Type B pancreatic cell (in vitro differentiated cells): ENCODE measurements at regions not wholly inside any gene's neighbourhood (a gene's known extent, or its start where the extent isn't known, plus 50 kb on each side); places are given as distances from the start of the nearest gene placed in this dataset.

Source experiments
- DNase-seq: peaks from one replicate; pipeline ENCODE4 v3.0.0; 2021; ENCODE audit warnings: mixed read lengths; ENCODE audit not compliant: unreplicated experiment; ENCODE audit errors: extremely low spot score
- H3K27ac Mint-ChIP-seq: 2 replicates; pipeline ENCODE4 v1.8.0; 2021; ENCODE audit warnings: mild to moderate bottlenecking, mixed read lengths
- H3K27me3 Mint-ChIP-seq: 2 replicates; pipeline ENCODE4 v1.8.0; 2021; ENCODE audit warnings: mixed read lengths
- H3K36me3 Mint-ChIP-seq: 2 replicates; pipeline ENCODE4 v1.8.0; 2021; ENCODE audit warnings: mixed read lengths
- H3K4me1 Mint-ChIP-seq: one replicate; pipeline ENCODE4 v1.8.0; 2021; ENCODE audit warnings: mixed read lengths; ENCODE audit not compliant: unreplicated experiment
- H3K4me3 Mint-ChIP-seq: 2 replicates; pipeline ENCODE4 v1.8.0; 2021; ENCODE audit warnings: mild to moderate bottlenecking, mixed read lengths
- H3K9me3 Mint-ChIP-seq: 2 replicates; pipeline ENCODE4 v1.8.0; 2021; ENCODE audit warnings: mixed read lengths
- CTCF ChIP-seq: fragments of 200-600 bp; sonication (generic); conservative IDR thresholded peaks from 2 replicates; pipeline ENCODE4 v1.5.0; 2021; ENCODE audit warnings: antibody characterized with exemption, mild to moderate bottlenecking

GRCh38 chr1:93773049-93773838, 91.6 kb upstream of the BCAR3 start:
- TF ChIP-seq CTCF = no peak
- Mint-ChIP-seq H3K27ac (no peak overlapping the region), H3K4me3 (no peak overlapping the region), H3K9me3 (no peaks in the 10 kb centered on the region), H3K27me3 (no peaks in the 10 kb centered on the region), H3K4me1 (peaks cover 32% of the 10 kb centered on the region), H3K36me3 (no peaks in the 10 kb centered on the region)
- no peak for DNase-seq

GRCh38 chr1:93771843-93772242, 90.2 kb upstream of the BCAR3 start:
- no peak for TF ChIP-seq CTCF
- no peaks in the 10 kb centered on the region for H3K36me3 Mint-ChIP-seq
- no peak overlapping the region for H3K27ac Mint-ChIP-seq
- no peak overlapping the region for H3K4me3 Mint-ChIP-seq
- no peak for DNase-seq
- H3K9me3 Mint-ChIP-seq = no peaks in the 10 kb centered on the region
- peaks cover 40% of the 10 kb centered on the region for H3K4me1 Mint-ChIP-seq
- no peaks in the 10 kb centered on the region for H3K27me3 Mint-ChIP-seq

- Mint-ChIP-seq H3K27ac (no peak overlapping the region), H3K36me3 (no peaks in the 10 kb centered on the region), H3K4me1 (peaks cover 45% of the 10 kb centered on the region), H3K27me3 (no peaks in the 10 kb centered on the region), H3K4me3 (no peak overlapping the region), H3K9me3 (no peaks in the 10 kb centered on the region)
- TF ChIP-seq CTCF = no peak
- DNase-seq = no peak
These were observed 89.0 kb upstream of the BCAR3 start for GRCh38 chr1:93770640-93771039.

- DNase-seq = no peak
- no peak for TF ChIP-seq CTCF
- no peaks in the 10 kb centered on the region for H3K27me3 Mint-ChIP-seq
- no peaks in the 10 kb centered on the region for H3K9me3 Mint-ChIP-seq
- no peaks in the 10 kb centered on the region for H3K36me3 Mint-ChIP-seq
- H3K4me1 Mint-ChIP-seq = peaks cover 40% of the 10 kb centered on the region
- no peak overlapping the region for H3K27ac Mint-ChIP-seq
- no peak overlapping the region for H3K4me3 Mint-ChIP-seq
These were observed 88.1 kb upstream of the BCAR3 start for GRCh38 chr1:93769777-93770176.

- TF ChIP-seq CTCF = no peak
- Mint-ChIP-seq H3K9me3 (no peaks in the 10 kb centered on the region), H3K27ac (peak overlapping the region; percentile 41), H3K4me1 (peaks cover 37% of the 10 kb centered on the region), H3K36me3 (no peaks in the 10 kb centered on the region), H3K27me3 (no peaks in the 10 kb centered on the region), H3K4me3 (peak overlapping the region; percentile 44)
- DNase-seq = no peak
These were observed 86.8 kb upstream of the BCAR3 start for GRCh38 chr1:93768380-93768863.
